ENCODE measurements at regions not wholly inside any gene's neighbourhood (a gene's known extent, or its start where the extent isn't known, plus 50 kb on each side); places are given as distances from the start of the nearest gene placed in this dataset.
A peak's percentile ranks its signal among the peaks of the same experiment; 100 is the strongest.

- Histone ChIP-seq H3K4me2 (ENCODE audit: low read depth, low read length) (no peak overlapping the region), H3K27ac (ENCODE audit: extremely low read length, insufficient read depth, low read length) (no peak overlapping the region), H3K4me3 (replicated peaks in 1 of 3; ENCODE audit: insufficient read depth in 1 of 3, low read depth in 2 of 3, low read length in 3 of 3) (no peak overlapping the region), H3K36me3 (replicated peaks in 1 of 2; ENCODE audit: control insufficient read depth in 1 of 2, insufficient read depth in 2 of 2, low read length in 2 of 2) (no peaks in the 10 kb centered on the region), H3K9ac (ENCODE audit: insufficient read depth, low read depth, low read length) (no peak overlapping the region), H2AFZ (ENCODE audit: low read length) (no peak overlapping the region), H4K20me1 (ENCODE audit: insufficient read depth, low read length) (no peaks in the 10 kb centered on the region), H3K79me2 (ENCODE audit: insufficient read depth, low read length) (no peaks in the 10 kb centered on the region), H3K9me3 (ENCODE audit: low read length) (peaks cover 10% of the 10 kb centered on the region; the same call in 1 of the 2 replicates), H3K4me1 (ENCODE audit: insufficient read depth, low read length) (no peaks in the 10 kb centered on the region), H3K27me3 (ENCODE audit: control insufficient read depth in 1 of 2, insufficient read depth in 2 of 2, low read length in 2 of 2) (no peaks in the 10 kb centered on the region)
- intact Hi-C loops (cut with micrococcal nuclease; ENCODE audit: unreplicated experiment) (no loop called here), in situ Hi-C loops (cut with HindIII; ENCODE audit: extremely low pct_ligation_motif_present, low pct_unique_long_range_greater_than_20kb) (no loop called here)
- no peak for DNase-seq (ENCODE audit: low spot score)
- no peak for ATAC-seq
- POLR2A ChIA-PET, result no interaction called here
- no TSS peak for BruUV-seq (replicated peaks)
- TF ChIP-seq ZNF678 (CRISPR knock-in tag; IDR thresholded peaks at IDR 0.05) (no peak), ZNF317 (CRISPR knock-in tag; IDR thresholded peaks at IDR 0.05) (peak; percentile 85)
- CTCF ChIA-PET (ENCODE audit: low intra/inter-chr PET ratio, low total read pairs), result no interaction called here
- no peak for FAIRE-seq
Measured at GRCh38 chr5:124383693-124384092, 362.7 kb downstream of the ZNF608 start.

DNA sequence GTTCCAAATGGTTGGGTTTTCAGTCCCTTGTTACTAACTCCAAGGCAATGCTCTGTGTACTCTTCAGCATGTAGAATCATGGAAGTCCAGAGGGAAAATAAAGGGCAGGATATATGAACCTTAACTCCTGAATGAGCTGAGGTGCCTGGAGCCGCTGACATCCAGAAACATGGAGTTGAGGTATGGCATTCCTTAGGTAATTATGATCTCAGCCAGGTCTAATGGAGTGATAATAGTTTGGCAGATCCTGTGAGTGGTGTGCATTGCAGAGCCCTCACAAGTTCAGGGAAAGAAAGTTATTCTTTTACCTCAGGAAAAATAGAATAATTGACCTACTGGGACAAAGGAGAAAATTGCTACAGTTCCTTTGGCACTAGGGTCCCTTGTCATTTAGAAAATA lies 369.1 kb downstream of the ZNF608 start:
- H3K9ac ChIP-seq (ENCODE audit: insufficient read depth, low read depth, low read length), result no peak overlapping the region
- ATAC-seq (no peak), DNase-seq (ENCODE audit: low spot score) (no peak), FAIRE-seq (no peak)
- no TSS peak for BruUV-seq (replicated peaks)
- no peaks in the 10 kb centered on the region for H3K36me3 ChIP-seq (replicated peaks in 1 of 2; ENCODE audit: control insufficient read depth in 1 of 2, insufficient read depth in 2 of 2, low read length in 2 of 2)
- H2AFZ ChIP-seq (ENCODE audit: low read length), result no peak overlapping the region
- TF ChIP-seq ZNF614 (CRISPR knock-in tag; IDR thresholded peaks at IDR 0.05; ENCODE audit: borderline replicate concordance), result no peak
- no peak for TF ChIP-seq CREB3 (CRISPR knock-in tag; IDR thresholded peaks at IDR 0.05)
- no peaks in the 10 kb centered on the region for H3K27me3 ChIP-seq (ENCODE audit: control insufficient read depth in 1 of 2, insufficient read depth in 2 of 2, low read length in 2 of 2)
- H3K4me3 ChIP-seq (replicated peaks in 1 of 3; ENCODE audit: insufficient read depth in 1 of 3, low read depth in 2 of 3, low read length in 3 of 3), result no peak overlapping the region
- H3K4me1 ChIP-seq (ENCODE audit: insufficient read depth, low read length), result no peaks in the 10 kb centered on the region
- ChIA-PET POLR2A (no interaction called here), CTCF (ENCODE audit: low intra/inter-chr PET ratio, low total read pairs) (no interaction called here)
- H3K9me3 ChIP-seq (ENCODE audit: low read length), result peaks cover 8% of the 10 kb centered on the region; the same call in 1 of the 2 replicates
- WGBS (ENCODE audit: low lambda C conversion rate), result 38% methylated on average over 1 of the region's 1 CpG
- intact Hi-C loops (cut with micrococcal nuclease; ENCODE audit: unreplicated experiment), result no loop called here
- no peak overlapping the region for H3K4me2 ChIP-seq (ENCODE audit: low read depth, low read length)
- H3K79me2 ChIP-seq (ENCODE audit: insufficient read depth, low read length), result no peaks in the 10 kb centered on the region
- no peak overlapping the region for H3K27ac ChIP-seq (ENCODE audit: extremely low read length, insufficient read depth, low read length)
- no peaks in the 10 kb centered on the region for H4K20me1 ChIP-seq (ENCODE audit: insufficient read depth, low read length)
- in situ Hi-C loops (cut with HindIII; ENCODE audit: extremely low pct_ligation_motif_present, low pct_unique_long_range_greater_than_20kb), result no loop called here
